Upper lobe of left lung (tissue), 6 donors: ENCODE measurements at regions not wholly inside any gene's neighbourhood (a gene's known extent, or its start where the extent isn't known, plus 50 kb on each side); places are given as distances from the start of the nearest gene placed in this dataset.

Experiments used
- ATAC-seq, 2 donors: fragments of 200-7000 bp; cut with Tn5 transposase; one replicate each; pipeline ENCODE4 v1.9.1; 2022; ENCODE audit warnings: mild to moderate bottlenecking in 2 of 2, moderate library complexity in 2 of 2; ENCODE audit not compliant: low FRiP score in 2 of 2
- DNase-seq, 2 donors: peaks; one replicate each; pipeline ENCODE4 v3.0.0-alpha.2; 2019 to 2020
- H3K27ac ChIP-seq, 4 donors: fragments of 200-600 bp; sonication (generic); one replicate each; pipeline ENCODE4 v1.5.1; 2016 to 2019
- H3K27me3 ChIP-seq, 4 donors: fragments of 200-600 bp; sonication (generic); one replicate each; pipeline ENCODE4 v1.5.1; 2017 to 2019
- H3K36me3 ChIP-seq, 4 donors: fragments of 200-600 bp; sonication (generic); one replicate each; pipeline ENCODE4 v1.5.1; 2016 to 2019
- H3K4me1 ChIP-seq, 4 donors: fragments of 200-600 bp; sonication (generic); one replicate each; pipeline ENCODE4 v1.5.1; 2018 to 2019
- H3K4me3 ChIP-seq, 4 donors: fragments of 200-600 bp; sonication (generic); one replicate each; pipeline ENCODE4 v1.5.1; 2017 to 2019; ENCODE audit warnings: mild to moderate bottlenecking in 2 of 4, moderate library complexity in 1 of 4
- H3K9me3 ChIP-seq, 4 donors: fragments of 200-600 bp; sonication (generic); one replicate each; pipeline ENCODE4 v1.5.1; 2018 to 2019
- CTCF ChIP-seq, 6 experiments: fragments of 450-650 bp in 4 of 6; fragments of 200-600 bp in 2 of 6; sonication (generic) in 2 of 6; IDR thresholded peaks; one replicate each; pipeline ENCODE4 v1.5.1; 2016 to 2019; ENCODE audit warnings: antibody characterized with exemption in 6 of 6
- EP300 ChIP-seq, 4 donors: sonication (generic); formaldehyde crosslinking; IDR thresholded peaks; one replicate each; pipeline ENCODE4 v1.5.1; 2017; ENCODE audit warnings: antibody characterized with exemption in 4 of 4, control low read depth in 2 of 4
- POLR2A ChIP-seq, 4 donors: fragments of 450-650 bp; IDR thresholded peaks; one replicate each; pipeline ENCODE4 v1.5.1; 2016 to 2017; ENCODE audit warnings: antibody characterized with exemption in 4 of 4, mild to moderate bottlenecking in 2 of 4
- POLR2AphosphoS5 ChIP-seq, 2 donors: sonication (generic); formaldehyde crosslinking; IDR thresholded peaks; one replicate each; pipeline ENCODE4 v1.5.1; 2017; ENCODE audit warnings: antibody characterized with exemption in 2 of 2
- WGBS, 2 donors: methylation state at CpG; one replicate each; pipeline ENCODE4 v1.1.5; 2017 to 2018; 5-methylcytosine and 5-hydroxymethylcytosine counted together
- donor health status: DM: no; HTN: no; CAD: no; lungs with moderate emphysema.
- donor health status: DM: no; HTN: yes; CAD: no; lungs with severe emphysema.

GRCh38 chr5:72007336-72008111 lies 99.8 kb upstream of the MAP1B start:
- ATAC-seq: no peak
- Histone ChIP-seq H3K4me1 (no peaks in the 10 kb centered on the region), H3K27ac (no peak overlapping the region), H3K4me3 (no peak overlapping the region), H3K36me3 (no peaks in the 10 kb centered on the region), H3K9me3 (no peaks in the 10 kb centered on the region), H3K27me3 (no peaks in the 10 kb centered on the region)
- DNase-seq: no peak
- TF ChIP-seq CTCF (IDR thresholded peaks at IDR 0.05) (no peak), POLR2AphosphoS5 (IDR thresholded peaks at IDR 0.05) (no peak), POLR2A (IDR thresholded peaks at IDR 0.05) (no peak), EP300 (IDR thresholded peaks at IDR 0.05) (no peak)
- WGBS, 2 donors: 73 to 74% methylated on average over 6 to 7 of the region's 7 CpGs

- ATAC-seq: no peak
- Histone ChIP-seq H3K4me1 (no peaks in the 10 kb centered on the region), H3K4me3 (no peak overlapping the region), H3K36me3 (no peaks in the 10 kb centered on the region), H3K27ac (no peak overlapping the region), H3K27me3 (no peaks in the 10 kb centered on the region), H3K9me3 (no peaks in the 10 kb centered on the region)
- TF ChIP-seq EP300 (IDR thresholded peaks at IDR 0.05) (no peak), POLR2AphosphoS5 (IDR thresholded peaks at IDR 0.05) (no peak), POLR2A (IDR thresholded peaks at IDR 0.05) (no peak), CTCF (IDR thresholded peaks at IDR 0.05) (no peak)
- 57 to 67% methylated on average over 7 of the region's 7 CpGs for WGBS, 2 donors
- no peak for DNase-seq
These were observed 98.0 kb upstream of the MAP1B start for GRCh38 chr5:72009280-72009679.

- no peak for TF ChIP-seq POLR2A (IDR thresholded peaks at IDR 0.05)
- TF ChIP-seq POLR2AphosphoS5 (IDR thresholded peaks at IDR 0.05): no peak
- peak in 1 of 4 donors; percentile 9 for TF ChIP-seq EP300 (IDR thresholded peaks at IDR 0.05)
- no peak for TF ChIP-seq CTCF (IDR thresholded peaks at IDR 0.05)
- no peak overlapping the region for H3K4me3 ChIP-seq
- H3K27ac ChIP-seq: no peak overlapping the region
- DNase-seq (no peak), ATAC-seq (no peak)
- no peaks in the 10 kb centered on the region for H3K27me3 ChIP-seq
- 70 to 77% methylated on average over 4 of the region's 4 CpGs for WGBS, 2 donors
- H3K9me3 ChIP-seq: no peaks in the 10 kb centered on the region
- no peaks in the 10 kb centered on the region for H3K36me3 ChIP-seq
- H3K4me1 ChIP-seq: no peaks in the 10 kb centered on the region
These were observed 96.8 kb upstream of the MAP1B start for GRCh38 chr5:72010430-72010829.

- Histone ChIP-seq H3K36me3 (no peaks in the 10 kb centered on the region), H3K9me3 (no peaks in the 10 kb centered on the region), H3K27ac (no peak overlapping the region), H3K4me1 (no peaks in the 10 kb centered on the region), H3K27me3 (no peaks in the 10 kb centered on the region), H3K4me3 (no peak overlapping the region)
- DNase-seq (no peak), ATAC-seq (no peak)
- TF ChIP-seq POLR2A (IDR thresholded peaks at IDR 0.05): no peak
- TF ChIP-seq POLR2AphosphoS5 (IDR thresholded peaks at IDR 0.05): no peak
- no peak for TF ChIP-seq CTCF (IDR thresholded peaks at IDR 0.05)
- no peak for TF ChIP-seq EP300 (IDR thresholded peaks at IDR 0.05)
- 59 to 60% methylated on average over 4 of the region's 4 CpGs for WGBS, 2 donors
These were observed 94.4 kb upstream of the MAP1B start for GRCh38 chr5:72012906-72013305.
